Epithelial cell of esophagus (primary cell): ENCODE measurements at regions not wholly inside any gene's neighbourhood (a gene's known extent, or its start where the extent isn't known, plus 50 kb on each side); places are given as distances from the start of the nearest gene placed in this dataset.
A peak's percentile ranks its signal among the peaks of the same experiment; 100 is the strongest.

Experiments
- DNase-seq: peaks from one replicate; pipeline ENCODE4 v3.0.0; 2010; ENCODE audit warnings: low read depth
- H3K4me3 ChIP-seq: 2 replicates; pipeline ENCODE4 v1.5.1; 2011; ENCODE audit warnings: mild to moderate bottlenecking, low read length, control low read depth
- TF ChIP-seq, protein P1 (sequence below): IDR thresholded peaks from 2 replicates; pipeline ENCODE4 v1.5.1; 2011; ENCODE audit warnings: low read depth, mild to moderate bottlenecking, low read length, control low read depth, inconsistent platforms; ENCODE audit not compliant: insufficient read depth; ENCODE audit errors: missing control alignments

- H3K4me3 ChIP-seq, result no peak overlapping the region
Observed at GRCh38 chr18:76547296-76547695, 52.3 kb upstream of the ZNF516 start.

GRCh38 chr18:76546436-76546835 lies 51.4 kb upstream of the ZNF516 start:
- TF ChIP-seq, protein P1, sequence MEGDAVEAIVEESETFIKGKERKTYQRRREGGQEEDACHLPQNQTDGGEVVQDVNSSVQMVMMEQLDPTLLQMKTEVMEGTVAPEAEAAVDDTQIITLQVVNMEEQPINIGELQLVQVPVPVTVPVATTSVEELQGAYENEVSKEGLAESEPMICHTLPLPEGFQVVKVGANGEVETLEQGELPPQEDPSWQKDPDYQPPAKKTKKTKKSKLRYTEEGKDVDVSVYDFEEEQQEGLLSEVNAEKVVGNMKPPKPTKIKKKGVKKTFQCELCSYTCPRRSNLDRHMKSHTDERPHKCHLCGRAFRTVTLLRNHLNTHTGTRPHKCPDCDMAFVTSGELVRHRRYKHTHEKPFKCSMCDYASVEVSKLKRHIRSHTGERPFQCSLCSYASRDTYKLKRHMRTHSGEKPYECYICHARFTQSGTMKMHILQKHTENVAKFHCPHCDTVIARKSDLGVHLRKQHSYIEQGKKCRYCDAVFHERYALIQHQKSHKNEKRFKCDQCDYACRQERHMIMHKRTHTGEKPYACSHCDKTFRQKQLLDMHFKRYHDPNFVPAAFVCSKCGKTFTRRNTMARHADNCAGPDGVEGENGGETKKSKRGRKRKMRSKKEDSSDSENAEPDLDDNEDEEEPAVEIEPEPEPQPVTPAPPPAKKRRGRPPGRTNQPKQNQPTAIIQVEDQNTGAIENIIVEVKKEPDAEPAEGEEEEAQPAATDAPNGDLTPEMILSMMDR, result no peak
- no peak overlapping the region for H3K4me3 ChIP-seq
- no peak for DNase-seq

More at GRCh38 chr18:76547296-76547695, 52.3 kb upstream of the ZNF516 start:
- DNase-seq, result no peak
- TF ChIP-seq, protein P1, result no peak

- peak; percentile 41 for DNase-seq
- no peak overlapping the region for H3K4me3 ChIP-seq
- TF ChIP-seq, protein P1, result no peak
Observed at GRCh38 chr18:76546088-76546435, 51.0 kb upstream of the ZNF516 start.

- no peak overlapping the region for H3K4me3 ChIP-seq
- TF ChIP-seq, protein P1, result no peak
- no peak for DNase-seq
Observed at GRCh38 chr18:76545433-76546087, 50.5 kb upstream of the ZNF516 start.

DNA sequence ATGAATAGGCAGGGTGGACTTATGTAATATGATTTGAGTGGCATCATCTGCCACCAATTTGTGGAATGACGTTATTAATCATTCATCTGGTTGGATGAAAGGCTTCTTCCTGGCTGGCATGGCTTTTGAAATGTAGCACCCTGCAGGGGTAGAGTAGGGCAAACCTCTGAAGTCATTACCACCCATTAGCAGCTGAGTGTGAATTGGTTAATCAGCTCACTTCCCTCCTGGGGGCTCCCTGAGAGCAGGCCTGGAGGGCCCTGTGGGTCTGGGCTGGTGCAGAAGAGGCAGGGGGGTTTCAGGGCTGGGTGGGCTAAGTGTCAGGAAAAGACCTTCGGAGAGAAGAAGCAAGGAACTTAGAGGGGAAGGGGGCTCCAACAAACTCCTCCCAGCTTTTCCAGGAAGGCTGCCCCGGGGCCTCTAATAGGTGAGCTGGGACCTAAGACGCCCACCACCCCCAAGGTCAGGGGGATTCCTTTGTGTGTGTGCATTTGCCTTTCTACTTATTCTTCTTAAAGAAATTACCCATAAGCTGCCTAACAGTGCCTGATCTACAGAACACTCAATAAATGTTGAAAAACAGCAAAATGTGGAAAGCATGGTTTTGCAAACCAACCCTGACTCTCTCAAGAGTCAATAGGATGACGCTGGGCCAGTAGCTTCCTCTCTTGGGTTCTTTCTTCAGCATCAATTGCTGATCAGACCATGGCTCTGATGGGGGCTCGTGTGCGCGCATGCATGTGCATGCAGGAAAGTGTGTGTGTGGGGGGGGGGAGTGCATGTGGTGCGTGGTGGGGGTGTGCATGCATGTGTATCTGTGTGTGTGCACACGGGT lies 49.7 kb upstream of the ZNF516 start:
- DNase-seq, result peak; percentile 32
- TF ChIP-seq, protein P1, result no peak
- H3K4me3 ChIP-seq, result no peak overlapping the region
